ENCODE measurements at regions not wholly inside any gene's neighbourhood (a gene's known extent, or its start where the extent isn't known, plus 50 kb on each side); places are given as distances from the start of the nearest gene placed in this dataset.

GRCh38 chr3:5980475-5980874 lies 793.0 kb downstream of the EDEM1 start:
- TF ChIP-seq, protein P1, sequence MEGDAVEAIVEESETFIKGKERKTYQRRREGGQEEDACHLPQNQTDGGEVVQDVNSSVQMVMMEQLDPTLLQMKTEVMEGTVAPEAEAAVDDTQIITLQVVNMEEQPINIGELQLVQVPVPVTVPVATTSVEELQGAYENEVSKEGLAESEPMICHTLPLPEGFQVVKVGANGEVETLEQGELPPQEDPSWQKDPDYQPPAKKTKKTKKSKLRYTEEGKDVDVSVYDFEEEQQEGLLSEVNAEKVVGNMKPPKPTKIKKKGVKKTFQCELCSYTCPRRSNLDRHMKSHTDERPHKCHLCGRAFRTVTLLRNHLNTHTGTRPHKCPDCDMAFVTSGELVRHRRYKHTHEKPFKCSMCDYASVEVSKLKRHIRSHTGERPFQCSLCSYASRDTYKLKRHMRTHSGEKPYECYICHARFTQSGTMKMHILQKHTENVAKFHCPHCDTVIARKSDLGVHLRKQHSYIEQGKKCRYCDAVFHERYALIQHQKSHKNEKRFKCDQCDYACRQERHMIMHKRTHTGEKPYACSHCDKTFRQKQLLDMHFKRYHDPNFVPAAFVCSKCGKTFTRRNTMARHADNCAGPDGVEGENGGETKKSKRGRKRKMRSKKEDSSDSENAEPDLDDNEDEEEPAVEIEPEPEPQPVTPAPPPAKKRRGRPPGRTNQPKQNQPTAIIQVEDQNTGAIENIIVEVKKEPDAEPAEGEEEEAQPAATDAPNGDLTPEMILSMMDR (IDR thresholded peaks at IDR 0.05), result no peak
- TF ChIP-seq POLR2A (IDR thresholded peaks at IDR 0.05), result no peak
